K562 (cell line): ENCODE measurements at regions not wholly inside any gene's neighbourhood (a gene's known extent, or its start where the extent isn't known, plus 50 kb on each side); places are given as distances from the start of the nearest gene placed in this dataset.

Experiments used
- BCL6 ChIP-seq: fragments of 250-450 bp; sonication (Bioruptor Pico); IDR thresholded peaks from 2 replicates; pipeline ENCODE4 v1.4.0; 2020
- BRD4 ChIP-seq: fragments of 200-600 bp; sonication (generic); IDR thresholded peaks from 2 replicates; pipeline ENCODE4 v1.6.1; 2017; ENCODE audit warnings: inconsistent platforms
- C11orf30 ChIP-seq: fragments of 450-650 bp; IDR thresholded peaks from 2 replicates; pipeline ENCODE4 v1.6.1; 2016; ENCODE audit warnings: low read depth, mild to moderate bottlenecking
- E2F4 ChIP-seq: sonication (generic); formaldehyde crosslinking; IDR thresholded peaks from 2 replicates; pipeline ENCODE4 v1.8.0; 2022; ENCODE audit warnings: mild to moderate bottlenecking, low read depth, missing genetic modification reagents
- ETV5 ChIP-seq: sonication (generic); formaldehyde crosslinking; IDR thresholded peaks from 2 replicates; pipeline ENCODE4 v1.4.0; 2020; ENCODE audit warnings: low read depth, mild to moderate bottlenecking, missing genetic modification reagents
- FOXA1 ChIP-seq: fragments of 450-650 bp; IDR thresholded peaks from 2 replicates; pipeline ENCODE4 v1.6.1; 2016; ENCODE audit warnings: mild to moderate bottlenecking, borderline replicate concordance
- FOXA3 ChIP-seq, 2 experiments: fragments of 450-650 bp in 1 of 2; sonication (generic) in 1 of 2; formaldehyde crosslinking; IDR thresholded peaks in 1 of 2; conservative IDR thresholded peaks in 1 of 2; 2 replicates each; pipeline versions ENCODE4 v1.4.0 to v1.8.0; 2020 to 2022; ENCODE audit warnings: mild to moderate bottlenecking in 2 of 2, missing genetic modification reagents in 1 of 2
- GATAD2B ChIP-seq: fragments of 450-650 bp; IDR thresholded peaks from 2 replicates; pipeline ENCODE4 v1.6.1; 2017; ENCODE audit warnings: mild to moderate bottlenecking, borderline replicate concordance
- NFYB ChIP-seq: IDR thresholded peaks from 2 replicates; pipeline ENCODE4 v1.6.1; 2011; ENCODE audit warnings: mild to moderate bottlenecking, moderate library complexity; ENCODE audit not compliant: insufficient read length; ENCODE audit errors: extremely low read depth
- PCBP1 ChIP-seq: fragments of 200-400 bp; formaldehyde crosslinking; IDR thresholded peaks from 2 replicates; pipeline ENCODE4 v1.6.1; 2018; ENCODE audit warnings: mild to moderate bottlenecking, low read depth, low read length; ENCODE audit not compliant: poor library complexity, severe bottlenecking
- PML ChIP-seq: IDR thresholded peaks from 2 replicates; pipeline ENCODE4 v1.6.1; 2012; ENCODE audit warnings: low read length, inconsistent platforms
- RB1 ChIP-seq: fragments of 450-650 bp; IDR thresholded peaks from 2 replicates; pipeline ENCODE4 v1.6.1; 2017; ENCODE audit warnings: low read depth, mild to moderate bottlenecking
- SIN3B ChIP-seq: fragments of 450-650 bp; IDR thresholded peaks from 2 replicates; pipeline ENCODE4 v1.6.1; 2017; ENCODE audit warnings: low read depth, mild to moderate bottlenecking, moderate library complexity
- SMAD4 ChIP-seq: fragments of 250-450 bp; sonication (Bioruptor Pico); conservative IDR thresholded peaks from 2 replicates; pipeline ENCODE4 v1.8.0; 2021; ENCODE audit warnings: inconsistent platforms, mild to moderate bottlenecking, moderate library complexity
- TFAM ChIP-seq: fragments of 250-450 bp; sonication (Bioruptor Pico); conservative IDR thresholded peaks from 2 replicates; pipeline ENCODE4 v1.5.0; 2021; ENCODE audit warnings: mild to moderate bottlenecking, moderate library complexity
- TFAP4 ChIP-seq: sonication (generic); formaldehyde crosslinking; IDR thresholded peaks from 2 replicates; pipeline ENCODE4 v1.8.0; 2022; ENCODE audit warnings: missing genetic modification reagents, mild to moderate bottlenecking, moderate library complexity, borderline replicate concordance
- TRIM28 ChIP-seq: fragments of 450-650 bp; IDR thresholded peaks from 2 replicates; pipeline ENCODE4 v1.6.1; 2017
- ZBED1 ChIP-seq: IDR thresholded peaks from 2 replicates; pipeline ENCODE4 v1.6.1; 2014
- ZFP30 ChIP-seq: fragments of 250-450 bp; sonication (Bioruptor Pico); IDR thresholded peaks from 2 replicates; pipeline ENCODE4 v1.8.0; 2022; ENCODE audit warnings: moderate library complexity, mild to moderate bottlenecking, inconsistent platforms, borderline replicate concordance
- ZNF140 ChIP-seq: fragments of 250-450 bp; sonication (Bioruptor Pico); IDR thresholded peaks from 2 replicates; pipeline ENCODE4 v1.8.0; 2021; ENCODE audit warnings: moderate library complexity, mild to moderate bottlenecking, inconsistent platforms
- ZNF274 ChIP-seq: IDR thresholded peaks from 2 replicates; pipeline ENCODE4 v1.6.1; 2011; ENCODE audit warnings: low read depth, mild to moderate bottlenecking, low read length, moderate library complexity, borderline replicate concordance
- ZNF316 ChIP-seq: fragments of 450-650 bp; IDR thresholded peaks from 2 replicates; pipeline ENCODE4 v1.6.1; 2016
- ZNF511 ChIP-seq: sonication (generic); formaldehyde crosslinking; IDR thresholded peaks from 2 replicates; pipeline ENCODE4 v1.8.0; 2022; ENCODE audit warnings: mild to moderate bottlenecking, missing genetic modification reagents
- TF ChIP-seq, protein P1 (sequence below): IDR thresholded peaks from 2 replicates; pipeline ENCODE4 v1.6.1; 2011; ENCODE audit warnings: borderline replicate concordance, low read depth, mild to moderate bottlenecking, moderate library complexity, low read length; ENCODE audit not compliant: insufficient read depth, poor library complexity, severe bottlenecking
- TF ChIP-seq, protein P2 (sequence below): fragments of 250-450 bp; sonication (Bioruptor Pico); IDR thresholded peaks from 2 replicates; pipeline ENCODE4 v1.6.1; 2021; ENCODE audit warnings: mild to moderate bottlenecking

DNA sequence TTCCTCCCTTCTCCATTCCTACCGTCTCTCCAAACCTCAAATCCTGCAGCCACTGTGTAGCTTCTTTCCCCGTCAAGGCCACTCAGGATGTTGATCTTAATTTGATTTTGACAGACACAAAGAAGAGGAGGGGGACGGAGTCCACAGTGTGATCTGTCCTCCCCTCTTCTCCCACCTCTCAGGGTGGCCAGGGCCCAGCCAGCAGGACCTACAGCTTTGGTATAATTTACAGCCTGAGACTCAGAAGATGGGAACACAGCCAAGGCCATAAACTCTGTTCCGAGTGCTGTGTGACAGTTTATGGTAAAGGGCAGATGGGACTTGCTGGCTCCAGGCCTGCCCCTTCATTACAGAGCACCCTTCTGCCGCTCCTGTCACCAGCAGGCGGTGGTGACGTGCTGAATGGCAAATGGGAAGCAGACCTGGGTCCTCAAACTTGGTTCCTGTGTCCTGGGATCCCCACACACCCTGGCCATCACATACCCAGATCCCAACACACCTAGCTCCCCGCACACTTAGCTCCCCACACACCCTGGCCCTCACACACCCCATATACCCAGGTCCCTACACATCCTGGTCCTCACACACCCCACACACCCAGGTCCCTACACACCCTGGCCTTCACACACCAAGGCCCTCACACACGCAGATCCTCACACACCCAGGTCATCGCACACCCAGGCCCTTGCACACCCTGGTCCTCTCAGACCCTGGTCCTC is 71.6 kb downstream of the CD2 start (continued):
- TF ChIP-seq, protein P1, sequence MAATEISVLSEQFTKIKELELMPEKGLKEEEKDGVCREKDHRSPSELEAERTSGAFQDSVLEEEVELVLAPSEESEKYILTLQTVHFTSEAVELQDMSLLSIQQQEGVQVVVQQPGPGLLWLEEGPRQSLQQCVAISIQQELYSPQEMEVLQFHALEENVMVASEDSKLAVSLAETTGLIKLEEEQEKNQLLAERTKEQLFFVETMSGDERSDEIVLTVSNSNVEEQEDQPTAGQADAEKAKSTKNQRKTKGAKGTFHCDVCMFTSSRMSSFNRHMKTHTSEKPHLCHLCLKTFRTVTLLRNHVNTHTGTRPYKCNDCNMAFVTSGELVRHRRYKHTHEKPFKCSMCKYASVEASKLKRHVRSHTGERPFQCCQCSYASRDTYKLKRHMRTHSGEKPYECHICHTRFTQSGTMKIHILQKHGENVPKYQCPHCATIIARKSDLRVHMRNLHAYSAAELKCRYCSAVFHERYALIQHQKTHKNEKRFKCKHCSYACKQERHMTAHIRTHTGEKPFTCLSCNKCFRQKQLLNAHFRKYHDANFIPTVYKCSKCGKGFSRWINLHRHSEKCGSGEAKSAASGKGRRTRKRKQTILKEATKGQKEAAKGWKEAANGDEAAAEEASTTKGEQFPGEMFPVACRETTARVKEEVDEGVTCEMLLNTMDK, result no peak
- TF ChIP-seq ZNF316 (peak; percentile 13; the same call in 1 of the 2 replicates), TFAP4 (CRISPR knock-in tag) (peak; percentile 67; the same call in 1 of the 2 replicates), E2F4 (CRISPR knock-in tag) (peak; percentile 73; the same call in 1 of the 2 replicates), NFYB (no peak), PCBP1 (no peak), ZBED1 (peak; percentile 25; the same call in 1 of the 2 replicates), SMAD4 (CRISPR knock-in tag) (peak; percentile 76; the same call in 1 of the 2 replicates), ZFP30 (no peak), C11orf30 (no peak), SIN3B (no peak), FOXA3 (CRISPR knock-in tag; conservative IDR thresholded peaks at IDR 0.05 in 1 of 2, IDR thresholded peaks at IDR 0.05 in 1 of 2) (no peak; a peak in 1 of 4 replicates), TRIM28 (no peak), RB1 (no peak), PML (no peak), ZNF511 (CRISPR knock-in tag) (no peak; the same call in 1 of the 2 replicates), GATAD2B (no peak), ZNF140 (CRISPR knock-in tag) (no peak), BCL6 (CRISPR knock-in tag) (no peak), BRD4 (no peak; the same call in 1 of the 2 replicates), FOXA1 (no peak), ETV5 (CRISPR knock-in tag) (no peak), ZNF274 (no peak), TFAM (CRISPR knock-in tag) (no peak)
- TF ChIP-seq, protein P2, sequence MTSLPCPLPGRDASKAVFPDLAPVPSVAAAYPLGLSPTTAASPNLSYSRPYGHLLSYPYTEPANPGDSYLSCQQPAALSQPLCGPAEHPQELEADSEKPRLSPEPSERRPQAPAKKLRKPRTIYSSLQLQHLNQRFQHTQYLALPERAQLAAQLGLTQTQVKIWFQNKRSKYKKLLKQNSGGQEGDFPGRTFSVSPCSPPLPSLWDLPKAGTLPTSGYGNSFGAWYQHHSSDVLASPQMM (CRISPR knock-in tag), result no peak
